Panc1 (cell line): ENCODE measurements at regions not wholly inside any gene's neighbourhood (a gene's known extent, or its start where the extent isn't known, plus 50 kb on each side); places are given as distances from the start of the nearest gene placed in this dataset.

Experiments used
- ATAC-seq: fragments of 200-7000 bp; cut with Tn5 transposase; 2 replicates; pipeline ENCODE4 v1.9.1; 2020; ENCODE audit warnings: mild to moderate bottlenecking, moderate library complexity
- BruUV-seq: library from RNA; stranded (reverse); fragments of 400-500 nt; replicated peaks from 2 replicates; lab custom pipeline; 2021; lab: Mats Ljungman, UMichigan
- CTCF ChIA-PET: fragments of 300-600 bp; sonication (Branson Sonifier 250); formaldehyde crosslinking; loops from one replicate; lab custom pipeline; 2022; ENCODE audit warnings: antibody characterized with exemption; lab: Charles Lee
- POLR2A ChIA-PET: fragments of 300-600 bp; sonication (Branson Sonifier 250); formaldehyde crosslinking; loops from one replicate; lab custom pipeline; 2022; ENCODE audit warnings: antibody characterized with exemption; lab: Charles Lee
- DNase-seq: peaks from one replicate; pipeline ENCODE4 v3.0.0-alpha.2; 2010; ENCODE audit warnings: low read depth, low spot score
- H3K27ac ChIP-seq: 2 replicates; pipeline ENCODE4 v1.5.1; 2011; ENCODE audit warnings: mild to moderate bottlenecking, low read length, inconsistent platforms
- H3K27me3 ChIP-seq: fragments of 200-500 bp; sonication (Bioruptor generic); 2 replicates; pipeline ENCODE4 v1.6.0; 2014; ENCODE audit warnings: low read length, inconsistent platforms; ENCODE audit not compliant: control insufficient read depth, insufficient read depth
- H3K36me3 ChIP-seq: fragments of 200-500 bp; sonication (Bioruptor generic); 2 replicates; pipeline ENCODE4 v1.5.1; 2014; ENCODE audit warnings: inconsistent platforms, mild to moderate bottlenecking, low read length, moderate library complexity; ENCODE audit not compliant: control insufficient read depth, insufficient read depth
- H3K4me1 ChIP-seq: 2 replicates; pipeline ENCODE4 v1.5.1; 2011; ENCODE audit warnings: inconsistent platforms, mild to moderate bottlenecking, low read length, moderate library complexity; ENCODE audit not compliant: control insufficient read depth, insufficient read depth
- H3K4me3 ChIP-seq, 2 experiments: 2 replicates each; pipeline ENCODE4 v1.5.1; 2011 to 2012; ENCODE audit warnings: low read depth in 2 of 2, low read length in 2 of 2, mild to moderate bottlenecking in 2 of 2, inconsistent platforms in 1 of 2, moderate library complexity in 1 of 2
- H3K9me3 ChIP-seq: fragments of 200-500 bp; sonication (Bioruptor generic); 2 replicates; pipeline ENCODE4 v1.5.1; 2014; ENCODE audit warnings: low read depth, mild to moderate bottlenecking, inconsistent platforms, low read length, moderate library complexity; ENCODE audit not compliant: control insufficient read depth, insufficient read depth
- POLR2AphosphoS5 ChIP-seq: IDR thresholded peaks from 2 replicates; pipeline ENCODE4 v1.6.1; 2012; ENCODE audit warnings: mild to moderate bottlenecking, low read depth, low read length, moderate library complexity
- SIN3A ChIP-seq: IDR thresholded peaks from 2 replicates; pipeline ENCODE4 v1.6.1; 2012; ENCODE audit warnings: low read depth, mild to moderate bottlenecking, low read length, moderate library complexity, borderline replicate concordance; ENCODE audit not compliant: insufficient read depth
- TCF7L2 ChIP-seq: IDR thresholded peaks from 2 replicates; pipeline ENCODE4 v1.6.1; 2011; ENCODE audit warnings: mild to moderate bottlenecking, low read depth, low read length, inconsistent platforms
- in situ Hi-C: cut with HindIII; loops from 2 replicates; pipeline ENCODE4 v1.10.0; 2016; ENCODE audit warnings: low sequenced_read_pairs, low pct_unique_long_range_greater_than_20kb
- intact Hi-C: fragments of 100-400 bp; cut with micrococcal nuclease; formaldehyde crosslinking; loops from one replicate; pipeline ENCODE4 v1.10.0; 2022; ENCODE audit not compliant: unreplicated experiment
- TF ChIP-seq, protein P1 (sequence below), 2 experiments: IDR thresholded peaks; 2 replicates each; pipeline ENCODE4 v1.6.1; 2011 to 2012; ENCODE audit warnings: low read depth in 2 of 2, control low read depth in 1 of 2, low read length in 1 of 2, mild to moderate bottlenecking in 1 of 2, moderate library complexity in 1 of 2; ENCODE audit not compliant: insufficient read depth in 1 of 2
- TF ChIP-seq, protein P2 (sequence below): fragments of 450-650 bp; IDR thresholded peaks from 2 replicates; pipeline ENCODE4 v1.5.1; 2017; ENCODE audit warnings: mild to moderate bottlenecking

DNA sequence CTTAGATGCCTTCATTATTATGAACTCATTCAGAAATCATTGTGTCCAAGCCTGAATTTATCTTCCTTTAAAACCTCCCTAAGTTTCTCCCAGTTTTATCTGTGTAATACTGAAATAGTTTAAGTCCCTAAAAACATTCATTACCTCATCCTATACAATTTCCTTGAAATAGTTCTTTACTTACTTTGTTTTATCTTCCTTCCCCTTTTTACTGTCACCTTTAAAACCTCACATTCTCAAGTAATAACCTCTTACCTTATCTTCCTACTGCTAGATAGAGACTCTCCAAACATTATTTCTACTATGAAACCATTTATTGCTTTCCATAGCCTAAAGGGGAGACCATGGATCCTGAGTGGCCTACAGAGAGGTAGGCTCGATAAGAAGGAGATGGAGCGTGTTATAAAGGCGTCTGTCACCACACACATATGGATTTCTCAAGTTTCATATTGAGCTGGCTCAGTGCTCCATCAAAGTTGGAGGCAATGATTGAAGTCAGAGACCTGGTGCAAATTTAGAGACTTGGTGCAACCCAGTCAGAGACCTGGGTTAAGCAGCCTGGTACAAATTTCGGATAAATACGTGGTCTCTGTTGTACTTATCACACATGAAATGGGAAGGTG, 140.4 kb downstream of the NFKBIZ start:
- no TSS peak for BruUV-seq
- H3K27me3 ChIP-seq, result no peaks in the 10 kb centered on the region
- no peaks in the 10 kb centered on the region for H3K4me1 ChIP-seq
- intact Hi-C loops, result no loop called here
- no peak overlapping the region for H3K4me3 ChIP-seq
- in situ Hi-C loops, result no loop called here
- DNase-seq (no peak), ATAC-seq (no peak)
- POLR2A ChIA-PET, result no interaction called here
- no peak overlapping the region for H3K27ac ChIP-seq
- H3K36me3 ChIP-seq, result no peaks in the 10 kb centered on the region
- CTCF ChIA-PET, result no interaction called here
- H3K9me3 ChIP-seq, result no peaks in the 10 kb centered on the region
- TF ChIP-seq TCF7L2 (no peak), SIN3A (no peak), POLR2AphosphoS5 (no peak)
- TF ChIP-seq, protein P1, sequence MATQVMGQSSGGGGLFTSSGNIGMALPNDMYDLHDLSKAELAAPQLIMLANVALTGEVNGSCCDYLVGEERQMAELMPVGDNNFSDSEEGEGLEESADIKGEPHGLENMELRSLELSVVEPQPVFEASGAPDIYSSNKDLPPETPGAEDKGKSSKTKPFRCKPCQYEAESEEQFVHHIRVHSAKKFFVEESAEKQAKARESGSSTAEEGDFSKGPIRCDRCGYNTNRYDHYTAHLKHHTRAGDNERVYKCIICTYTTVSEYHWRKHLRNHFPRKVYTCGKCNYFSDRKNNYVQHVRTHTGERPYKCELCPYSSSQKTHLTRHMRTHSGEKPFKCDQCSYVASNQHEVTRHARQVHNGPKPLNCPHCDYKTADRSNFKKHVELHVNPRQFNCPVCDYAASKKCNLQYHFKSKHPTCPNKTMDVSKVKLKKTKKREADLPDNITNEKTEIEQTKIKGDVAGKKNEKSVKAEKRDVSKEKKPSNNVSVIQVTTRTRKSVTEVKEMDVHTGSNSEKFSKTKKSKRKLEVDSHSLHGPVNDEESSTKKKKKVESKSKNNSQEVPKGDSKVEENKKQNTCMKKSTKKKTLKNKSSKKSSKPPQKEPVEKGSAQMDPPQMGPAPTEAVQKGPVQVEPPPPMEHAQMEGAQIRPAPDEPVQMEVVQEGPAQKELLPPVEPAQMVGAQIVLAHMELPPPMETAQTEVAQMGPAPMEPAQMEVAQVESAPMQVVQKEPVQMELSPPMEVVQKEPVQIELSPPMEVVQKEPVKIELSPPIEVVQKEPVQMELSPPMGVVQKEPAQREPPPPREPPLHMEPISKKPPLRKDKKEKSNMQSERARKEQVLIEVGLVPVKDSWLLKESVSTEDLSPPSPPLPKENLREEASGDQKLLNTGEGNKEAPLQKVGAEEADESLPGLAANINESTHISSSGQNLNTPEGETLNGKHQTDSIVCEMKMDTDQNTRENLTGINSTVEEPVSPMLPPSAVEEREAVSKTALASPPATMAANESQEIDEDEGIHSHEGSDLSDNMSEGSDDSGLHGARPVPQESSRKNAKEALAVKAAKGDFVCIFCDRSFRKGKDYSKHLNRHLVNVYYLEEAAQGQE (IDR thresholded peaks at IDR 0.05; ENCODE audit: insufficient read depth in 1 of 2, low read depth in 2 of 2, low read length in 1 of 2), result no peak
- TF ChIP-seq, protein P2, sequence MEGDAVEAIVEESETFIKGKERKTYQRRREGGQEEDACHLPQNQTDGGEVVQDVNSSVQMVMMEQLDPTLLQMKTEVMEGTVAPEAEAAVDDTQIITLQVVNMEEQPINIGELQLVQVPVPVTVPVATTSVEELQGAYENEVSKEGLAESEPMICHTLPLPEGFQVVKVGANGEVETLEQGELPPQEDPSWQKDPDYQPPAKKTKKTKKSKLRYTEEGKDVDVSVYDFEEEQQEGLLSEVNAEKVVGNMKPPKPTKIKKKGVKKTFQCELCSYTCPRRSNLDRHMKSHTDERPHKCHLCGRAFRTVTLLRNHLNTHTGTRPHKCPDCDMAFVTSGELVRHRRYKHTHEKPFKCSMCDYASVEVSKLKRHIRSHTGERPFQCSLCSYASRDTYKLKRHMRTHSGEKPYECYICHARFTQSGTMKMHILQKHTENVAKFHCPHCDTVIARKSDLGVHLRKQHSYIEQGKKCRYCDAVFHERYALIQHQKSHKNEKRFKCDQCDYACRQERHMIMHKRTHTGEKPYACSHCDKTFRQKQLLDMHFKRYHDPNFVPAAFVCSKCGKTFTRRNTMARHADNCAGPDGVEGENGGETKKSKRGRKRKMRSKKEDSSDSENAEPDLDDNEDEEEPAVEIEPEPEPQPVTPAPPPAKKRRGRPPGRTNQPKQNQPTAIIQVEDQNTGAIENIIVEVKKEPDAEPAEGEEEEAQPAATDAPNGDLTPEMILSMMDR, result no peak

DNA sequence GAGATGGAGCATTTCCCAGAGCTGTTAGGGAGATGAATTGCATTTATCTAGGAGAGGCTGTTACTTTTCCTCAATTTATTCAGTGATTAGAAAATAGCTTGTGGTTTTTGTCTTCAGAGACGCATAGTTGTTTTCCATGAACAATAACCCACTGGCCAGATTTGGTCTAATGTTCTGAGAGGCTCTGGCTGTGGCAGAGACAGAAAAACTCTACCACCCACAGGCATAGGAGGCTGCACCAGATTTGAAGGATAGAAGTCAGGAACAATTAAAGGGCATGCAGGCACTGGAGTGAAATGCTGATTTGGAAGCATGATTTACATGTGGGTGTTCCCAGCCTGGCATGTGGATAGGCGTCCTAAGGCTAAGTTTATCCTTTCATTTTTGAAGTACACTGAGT, 143.5 kb downstream of the NFKBIZ start:
- Histone ChIP-seq H3K27me3 (no peaks in the 10 kb centered on the region), H3K9me3 (no peaks in the 10 kb centered on the region), H3K4me1 (no peaks in the 10 kb centered on the region), H3K36me3 (no peaks in the 10 kb centered on the region), H3K27ac (no peak overlapping the region), H3K4me3 (no peak overlapping the region)
- ChIA-PET CTCF (no interaction called here), POLR2A (no interaction called here)
- DNase-seq, result no peak
- intact Hi-C loops (no loop called here), in situ Hi-C loops (no loop called here)
- BruUV-seq, result no TSS peak
- TF ChIP-seq, protein P2, result no peak
- TF ChIP-seq SIN3A (no peak), TCF7L2 (no peak)
- ATAC-seq, result no peak
